ENCODE measurements at regions not wholly inside any gene's neighbourhood (a gene's known extent, or its start where the extent isn't known, plus 50 kb on each side); places are given as distances from the start of the nearest gene placed in this dataset.

DNA sequence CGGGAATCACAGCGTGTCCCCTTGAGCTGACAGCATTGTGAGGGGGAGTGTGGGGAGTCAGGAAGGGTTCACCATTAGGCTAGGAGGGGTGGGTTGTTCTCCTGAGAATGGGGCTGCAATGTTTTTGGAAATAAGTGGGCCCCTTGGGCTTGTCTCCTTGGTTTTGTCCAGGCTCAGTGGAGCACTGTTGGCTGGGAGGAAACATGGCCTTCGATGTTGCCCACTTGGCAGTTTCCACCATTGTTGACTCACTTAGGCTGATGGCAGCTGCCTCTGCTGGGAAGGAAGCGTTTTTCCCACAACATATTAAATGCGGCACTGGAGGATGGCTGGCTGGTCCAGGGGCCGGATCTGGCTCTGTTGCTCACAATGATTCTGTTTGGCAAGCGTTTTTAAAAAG lies 512.1 kb downstream of the QKI start:
- dilution Hi-C loops (cut with MboI; ENCODE audit: extremely low pct_ligation_motif_present, low sequenced_read_pairs), result no loop called here
- no peaks in the 10 kb centered on the region for H3K9me1 ChIP-seq (ENCODE audit: control insufficient read depth, extremely low read depth, insufficient read depth, low read length)
- FAIRE-seq, result no peak

DNA sequence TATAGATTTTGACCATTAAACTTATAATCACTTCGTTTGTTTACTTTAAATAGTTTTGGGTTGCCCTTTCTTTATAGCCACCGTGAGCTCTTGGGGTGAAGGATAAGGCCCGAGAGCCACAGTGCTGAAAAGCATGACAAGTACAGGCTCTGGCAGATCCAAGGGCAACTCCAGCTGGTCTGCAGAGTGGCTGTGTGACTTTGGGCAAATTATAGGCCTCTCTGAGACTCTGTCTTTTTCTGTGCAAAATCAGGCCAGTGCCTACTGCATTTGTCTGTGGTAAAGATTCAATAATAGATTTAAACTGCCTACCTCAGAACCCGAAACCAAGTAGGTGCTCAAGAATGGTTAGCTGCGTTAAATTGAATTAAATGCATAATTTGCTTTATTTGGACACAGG lies 511.3 kb downstream of the QKI start:
- H3K36me3 ChIP-seq (ENCODE audit: control insufficient read depth in 2 of 2, extremely low read depth in 1 of 2, insufficient read depth in 2 of 2, low read length in 2 of 2), result no peaks in the 10 kb centered on the region
- no peaks in the 10 kb centered on the region for H4K20me1 ChIP-seq (ENCODE audit: control insufficient read depth, extremely low read depth, insufficient read depth, low read length)
- H3K4me2 ChIP-seq (ENCODE audit: control insufficient read depth, extremely low read depth, insufficient read depth, low read depth, low read length), result no peak overlapping the region
- H3K4me3 ChIP-seq (ENCODE audit: control insufficient read depth in 2 of 3, extremely low read depth in 1 of 3, insufficient read depth in 2 of 3, low read depth in 1 of 3, low read length in 3 of 3), result no peak overlapping the region
- TF ChIP-seq, protein P1, sequence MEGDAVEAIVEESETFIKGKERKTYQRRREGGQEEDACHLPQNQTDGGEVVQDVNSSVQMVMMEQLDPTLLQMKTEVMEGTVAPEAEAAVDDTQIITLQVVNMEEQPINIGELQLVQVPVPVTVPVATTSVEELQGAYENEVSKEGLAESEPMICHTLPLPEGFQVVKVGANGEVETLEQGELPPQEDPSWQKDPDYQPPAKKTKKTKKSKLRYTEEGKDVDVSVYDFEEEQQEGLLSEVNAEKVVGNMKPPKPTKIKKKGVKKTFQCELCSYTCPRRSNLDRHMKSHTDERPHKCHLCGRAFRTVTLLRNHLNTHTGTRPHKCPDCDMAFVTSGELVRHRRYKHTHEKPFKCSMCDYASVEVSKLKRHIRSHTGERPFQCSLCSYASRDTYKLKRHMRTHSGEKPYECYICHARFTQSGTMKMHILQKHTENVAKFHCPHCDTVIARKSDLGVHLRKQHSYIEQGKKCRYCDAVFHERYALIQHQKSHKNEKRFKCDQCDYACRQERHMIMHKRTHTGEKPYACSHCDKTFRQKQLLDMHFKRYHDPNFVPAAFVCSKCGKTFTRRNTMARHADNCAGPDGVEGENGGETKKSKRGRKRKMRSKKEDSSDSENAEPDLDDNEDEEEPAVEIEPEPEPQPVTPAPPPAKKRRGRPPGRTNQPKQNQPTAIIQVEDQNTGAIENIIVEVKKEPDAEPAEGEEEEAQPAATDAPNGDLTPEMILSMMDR (optimal IDR thresholded peaks at IDR 0.05 in 1 of 3, IDR thresholded peaks at IDR 0.05 in 1 of 3, conservative IDR thresholded peaks at IDR 0.05 in 1 of 3; ENCODE audit: extremely low read depth in 1 of 3, insufficient read depth in 2 of 3, low read length in 3 of 3), result no peak
- no peak for TF ChIP-seq EZH2 (IDR thresholded peaks at IDR 0.05; ENCODE audit: low read length)
- no peaks in the 10 kb centered on the region for H3K9me1 ChIP-seq (ENCODE audit: control insufficient read depth, extremely low read depth, insufficient read depth, low read length)
- no peak for FAIRE-seq
- H3K79me2 ChIP-seq (ENCODE audit: control insufficient read depth, insufficient read depth, low read length), result no peaks in the 10 kb centered on the region
- H3K27ac ChIP-seq (ENCODE audit: control insufficient read depth, insufficient read depth, low read length), result no peak overlapping the region
- H2AFZ ChIP-seq (ENCODE audit: control insufficient read depth, low read length), result no peak overlapping the region
- no peaks in the 10 kb centered on the region for H3K27me3 ChIP-seq (ENCODE audit: control insufficient read depth, extremely low read depth, insufficient read depth, low read length)
- dilution Hi-C loops (cut with MboI; ENCODE audit: extremely low pct_ligation_motif_present, low sequenced_read_pairs), result no loop called here
- H3K9me3 ChIP-seq (ENCODE audit: control insufficient read depth, low read depth, low read length), result no peaks in the 10 kb centered on the region
- no peak overlapping the region for H3K9ac ChIP-seq (ENCODE audit: control insufficient read depth, extremely low read depth, insufficient read depth, low read length)
- peaks cover 4% of the 10 kb centered on the region for H3K4me1 ChIP-seq (ENCODE audit: control insufficient read depth, extremely low read depth, insufficient read depth, low read length)
- DNase-seq (ENCODE audit: low read depth, low spot score), result no peak

More for the DNA sequence above, 512.1 kb downstream of the QKI start:
- Histone ChIP-seq H3K27ac (ENCODE audit: control insufficient read depth, insufficient read depth, low read length) (no peak overlapping the region), H3K4me3 (ENCODE audit: control insufficient read depth in 2 of 3, extremely low read depth in 1 of 3, insufficient read depth in 2 of 3, low read depth in 1 of 3, low read length in 3 of 3) (no peak overlapping the region), H3K4me2 (ENCODE audit: control insufficient read depth, extremely low read depth, insufficient read depth, low read depth, low read length) (no peak overlapping the region), H4K20me1 (ENCODE audit: control insufficient read depth, extremely low read depth, insufficient read depth, low read length) (no peaks in the 10 kb centered on the region), H3K36me3 (ENCODE audit: control insufficient read depth in 2 of 2, extremely low read depth in 1 of 2, insufficient read depth in 2 of 2, low read length in 2 of 2) (no peaks in the 10 kb centered on the region), H3K9ac (ENCODE audit: control insufficient read depth, extremely low read depth, insufficient read depth, low read length) (no peak overlapping the region), H2AFZ (ENCODE audit: control insufficient read depth, low read length) (no peak overlapping the region), H3K27me3 (ENCODE audit: control insufficient read depth, extremely low read depth, insufficient read depth, low read length) (no peaks in the 10 kb centered on the region), H3K4me1 (ENCODE audit: control insufficient read depth, extremely low read depth, insufficient read depth, low read length) (peaks cover 4% of the 10 kb centered on the region), H3K79me2 (ENCODE audit: control insufficient read depth, insufficient read depth, low read length) (no peaks in the 10 kb centered on the region), H3K9me3 (ENCODE audit: control insufficient read depth, low read depth, low read length) (no peaks in the 10 kb centered on the region)
- DNase-seq (ENCODE audit: low read depth, low spot score), result no peak
- TF ChIP-seq, protein P1 (optimal IDR thresholded peaks at IDR 0.05 in 1 of 3, IDR thresholded peaks at IDR 0.05 in 1 of 3, conservative IDR thresholded peaks at IDR 0.05 in 1 of 3; ENCODE audit: extremely low read depth in 1 of 3, insufficient read depth in 2 of 3, low read length in 3 of 3), result no peak
- no peak for TF ChIP-seq EZH2 (IDR thresholded peaks at IDR 0.05; ENCODE audit: low read length)

All from keratinocyte (primary cell).